Posterior vena cava (tissue), 2 donors: ENCODE measurements at regions not wholly inside any gene's neighbourhood (a gene's known extent, or its start where the extent isn't known, plus 50 kb on each side); places are given as distances from the start of the nearest gene placed in this dataset.
A peak's percentile ranks its signal among the peaks of the same experiment; 100 is the strongest.
"Not testable (repeated sequence)": the region's sequence is repeated elsewhere in the genome, so short reads cannot be mapped to it uniquely, and the experiment has no call there.

Experiments used
- DNase-seq: peaks from one replicate; pipeline ENCODE4 v3.0.0-alpha.2; 2020; ENCODE audit warnings: low spot score
- intact Hi-C, 2 donors: fragments of 100-400 bp; cut with DNase I; formaldehyde crosslinking; loops; one replicate each; pipeline versions ENCODE4 v1.14.1 to v1.14.2; 2022 to 2023
- donor health status: DM: yes; HTN: yes; CAD: no.
- donor health status: DM: yes; HTN: yes; CAD: no.

- DNase-seq, intact Hi-C loops: not testable (repeated sequence)
Measured at GRCh38 chrY:10958122-10958521, 1430.4 kb downstream of the TSPY10 start.

- intact Hi-C loops: no loop called here
- peak; percentile 54 for DNase-seq
Measured at GRCh38 chrY:10973422-10973821, 1445.7 kb downstream of the TSPY10 start.

GRCh38 chrY:10986655-10987054 is 1459.0 kb downstream of the TSPY10 start:
- DNase-seq: no peak
- intact Hi-C loops: no loop called here

DNA sequence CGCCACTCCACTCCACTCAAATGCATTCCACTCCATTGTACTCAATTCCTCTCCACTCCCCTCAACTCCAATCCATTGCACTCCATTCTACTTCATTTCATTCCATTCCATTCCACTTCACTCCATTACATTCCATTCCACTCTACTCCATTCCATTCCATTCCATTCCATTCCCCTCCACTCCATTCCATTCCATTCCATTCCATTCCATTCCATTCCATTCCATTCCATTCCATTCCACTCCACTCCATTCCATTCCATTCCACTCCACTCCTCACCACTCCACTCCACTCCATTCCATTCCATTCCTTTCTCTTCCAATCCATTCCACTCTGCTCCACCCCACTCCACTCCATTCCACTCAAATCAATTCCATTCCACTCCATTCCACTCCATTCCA is 1459.9 kb downstream of the TSPY10 start:
- DNase-seq: no peak
- intact Hi-C loops: no loop called here

DNA sequence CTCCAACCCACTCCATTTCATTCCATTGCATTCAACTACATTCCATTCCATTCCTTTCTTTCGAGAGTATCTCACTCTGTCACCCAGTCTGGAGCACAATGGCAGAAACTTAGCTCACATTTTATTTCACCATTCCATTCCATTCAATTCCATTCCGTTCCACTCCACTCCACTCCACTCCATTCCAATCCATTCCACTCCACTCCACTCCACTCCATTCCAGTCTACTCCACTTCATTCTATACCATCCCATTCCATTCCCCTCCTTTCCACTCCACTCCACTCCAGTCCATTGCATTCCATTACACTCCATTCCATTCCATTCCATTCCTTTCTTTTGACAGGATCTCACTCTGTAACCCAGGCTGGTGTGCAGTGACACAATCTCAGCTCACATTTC is 1466.3 kb downstream of the TSPY10 start:
- intact Hi-C loops: no loop called here
- DNase-seq: no peak

- intact Hi-C loops, DNase-seq: not testable (repeated sequence)
Measured at GRCh38 chrY:10999715-11000114, 1472.0 kb downstream of the TSPY10 start.

DNA sequence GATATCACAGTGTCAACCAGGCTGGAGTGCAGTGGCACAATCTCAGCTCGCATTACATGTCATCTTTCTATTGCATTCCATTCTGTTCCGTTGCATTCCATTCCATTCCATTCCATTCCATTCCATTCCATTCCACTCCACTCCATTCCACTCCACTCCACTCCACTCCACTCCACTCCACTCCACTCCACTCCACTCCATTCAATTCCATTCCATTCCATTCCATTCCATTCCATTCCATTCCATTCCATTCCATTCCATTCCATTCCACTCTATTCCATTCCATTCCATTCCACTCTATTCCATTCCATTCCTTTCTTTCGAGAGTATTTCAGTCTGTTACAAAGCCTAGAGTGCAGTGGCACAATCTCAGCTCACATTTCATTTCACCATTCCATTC is 1486.5 kb downstream of the TSPY10 start:
- DNase-seq, intact Hi-C loops: not testable (repeated sequence)

DNA sequence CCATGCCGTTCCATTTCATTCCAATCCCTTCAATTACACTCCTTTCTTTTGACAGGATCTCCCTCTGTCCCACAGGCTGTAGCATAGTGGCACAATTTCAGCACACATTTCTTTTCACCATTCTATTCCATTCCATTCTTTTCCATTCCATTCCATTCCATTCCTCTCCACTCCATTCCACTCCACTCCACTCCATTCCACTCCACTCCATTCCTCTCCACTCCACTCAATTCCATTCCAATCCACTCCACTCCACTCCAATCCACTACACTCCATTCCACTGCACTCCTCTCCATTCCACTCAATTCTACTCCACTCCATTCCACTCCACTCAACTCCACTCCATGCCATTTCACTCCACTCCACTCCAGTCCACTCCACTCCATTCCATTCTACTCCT is 1495.1 kb downstream of the TSPY10 start:
- no peak for DNase-seq
- intact Hi-C loops: no loop called here

GRCh38 chrY:11044234-11044883 is 1516.7 kb downstream of the TSPY10 start:
- intact Hi-C loops: no loop called here
- no peak for DNase-seq

- intact Hi-C loops: no loop called here
- no peak for DNase-seq
Measured at GRCh38 chrY:11063486-11063885, 1535.8 kb downstream of the TSPY10 start.

DNA sequence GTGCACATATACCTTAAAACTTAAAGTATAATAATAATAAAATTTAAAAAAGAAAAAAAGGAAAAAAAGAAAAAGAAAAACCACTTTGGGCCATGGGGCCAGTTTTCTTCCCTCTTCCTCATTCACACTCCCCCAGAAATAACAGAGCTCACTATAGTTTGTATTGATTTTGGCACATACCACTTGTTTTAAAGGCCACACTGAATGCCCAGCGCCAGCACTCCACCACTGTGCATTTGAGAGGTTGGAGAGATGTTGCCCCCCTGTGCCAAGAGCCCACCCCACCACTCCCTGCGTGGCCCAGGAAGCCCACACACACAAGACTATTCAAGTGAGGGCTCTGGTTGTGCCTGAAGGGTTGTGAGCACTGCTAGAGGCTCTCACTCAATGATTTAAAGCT is 1536.3 kb downstream of the TSPY10 start:
- DNase-seq: no peak

GRCh38 chrY:11064376-11064775 is 1536.7 kb downstream of the TSPY10 start:
- intact Hi-C loops: no loop called here
- no peak for DNase-seq

More for the DNA sequence above, 1536.3 kb downstream of the TSPY10 start:
- intact Hi-C loops: no loop called here

DNA sequence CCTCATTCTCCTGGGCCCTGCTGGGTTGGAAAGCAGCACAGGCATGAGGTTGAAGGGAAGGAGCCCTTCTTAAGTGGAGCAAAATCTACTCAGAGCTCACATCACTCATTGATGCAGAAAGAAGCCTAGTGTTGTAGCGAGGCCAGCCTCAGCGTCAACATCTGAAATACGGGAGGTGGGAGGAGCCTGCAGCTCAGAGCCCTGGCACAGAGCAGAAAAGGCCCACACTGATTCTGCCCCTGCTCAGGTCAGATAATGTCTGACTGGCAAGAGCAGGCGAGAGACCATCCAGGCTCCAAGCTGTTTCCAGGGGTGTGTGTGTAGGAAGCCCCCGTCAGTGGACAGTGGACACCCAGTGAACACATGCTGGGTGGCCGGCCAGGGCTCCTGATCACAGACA is 1541.6 kb downstream of the TSPY10 start:
- DNase-seq: no peak
- intact Hi-C loops: no loop called here

- intact Hi-C loops: no loop called here
- no peak for DNase-seq
Measured at GRCh38 chrY:11070250-11071113, 1542.8 kb downstream of the TSPY10 start.

GRCh38 chrY:11085801-11086200 is 1558.1 kb downstream of the TSPY10 start:
- intact Hi-C loops, DNase-seq: not testable (repeated sequence)

DNA sequence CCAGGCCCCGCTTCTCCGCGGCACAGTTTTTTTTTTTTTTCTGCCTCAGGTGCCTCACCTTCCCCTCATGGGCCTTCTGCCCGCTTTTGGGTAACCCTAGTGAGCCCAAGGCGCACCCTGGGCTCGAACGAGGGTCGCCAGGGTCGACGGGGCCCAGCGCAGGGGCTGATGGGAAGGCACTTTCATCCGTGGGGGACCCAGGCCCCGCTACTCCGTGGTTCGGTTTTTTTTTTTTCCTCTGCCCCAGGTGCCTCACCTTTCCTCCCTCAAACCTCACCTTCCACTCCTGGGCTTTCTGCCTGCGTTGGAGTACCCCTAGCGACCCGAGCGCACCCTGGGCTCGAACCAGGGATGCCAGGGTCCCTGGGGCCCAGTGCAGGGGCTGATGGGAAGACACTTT is 1569.8 kb downstream of the TSPY10 start:
- DNase-seq: not testable (repeated sequence)

DNA sequence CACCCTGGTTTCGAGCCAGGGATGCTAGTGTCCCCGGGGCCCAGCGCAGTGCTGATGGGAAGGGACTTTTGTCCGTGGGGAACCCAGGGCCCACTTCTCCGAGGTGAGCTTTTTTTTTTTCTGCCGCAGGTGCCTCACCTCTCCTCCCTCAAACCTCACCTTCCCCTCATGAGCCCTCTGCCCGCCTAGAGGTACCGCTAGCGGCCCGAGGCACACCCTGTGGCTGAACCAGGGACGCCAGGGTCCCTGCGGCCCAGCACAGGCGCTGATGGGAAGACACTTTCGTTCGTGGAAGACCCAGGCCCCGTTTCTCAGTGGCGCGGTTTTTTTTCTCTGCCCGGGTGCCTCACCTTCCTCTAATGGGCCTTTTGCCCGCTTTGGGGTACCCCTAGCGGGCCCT is 1570.7 kb downstream of the TSPY10 start:
- intact Hi-C loops: not testable (repeated sequence)

More for the DNA sequence above, 1569.8 kb downstream of the TSPY10 start:
- intact Hi-C loops: not testable (repeated sequence)

DNA sequence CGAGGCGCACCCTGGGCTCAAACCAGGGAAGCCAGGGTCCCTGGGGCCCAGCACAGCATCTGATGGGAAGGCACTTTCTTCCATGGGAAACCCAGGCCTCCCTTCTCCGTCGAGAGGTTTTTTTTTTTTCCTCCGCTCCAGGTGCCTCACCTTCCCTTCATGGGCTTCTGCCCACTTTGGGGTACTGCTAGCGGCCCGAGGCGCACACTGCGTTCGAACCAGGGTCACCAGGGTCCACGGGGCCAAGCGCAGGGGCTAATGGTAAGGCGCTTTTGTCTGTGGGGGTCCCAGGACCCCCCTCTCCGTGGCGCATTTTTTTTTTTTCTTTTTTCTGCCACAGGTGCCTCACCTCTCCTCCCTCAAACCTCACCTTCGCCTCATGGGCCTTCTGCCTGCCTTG is 1571.3 kb downstream of the TSPY10 start:
- DNase-seq: no peak
- intact Hi-C loops: no loop called here

More for the DNA sequence above, 1570.7 kb downstream of the TSPY10 start:
- DNase-seq: not testable (repeated sequence)

DNA sequence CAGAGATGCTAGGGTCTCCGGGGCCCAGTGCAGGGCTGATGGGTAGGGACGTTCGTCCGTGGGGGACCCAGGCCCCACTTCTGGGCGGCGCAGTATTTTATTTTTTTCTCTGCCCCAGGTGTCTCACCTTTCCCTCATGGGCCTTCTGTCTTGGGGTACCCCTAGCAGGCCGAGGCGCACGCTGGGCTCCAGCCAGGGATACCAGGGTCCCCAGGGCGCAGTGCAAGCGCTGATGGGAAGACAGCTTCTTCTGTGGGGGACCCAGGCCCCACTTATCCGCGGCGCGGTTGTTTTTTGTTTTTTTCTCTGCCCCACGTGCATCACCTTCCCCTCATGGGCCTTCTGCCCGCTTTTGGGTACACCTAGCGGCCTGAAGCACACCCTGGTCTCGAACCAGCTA is 1572.8 kb downstream of the TSPY10 start:
- intact Hi-C loops, DNase-seq: not testable (repeated sequence)

DNA sequence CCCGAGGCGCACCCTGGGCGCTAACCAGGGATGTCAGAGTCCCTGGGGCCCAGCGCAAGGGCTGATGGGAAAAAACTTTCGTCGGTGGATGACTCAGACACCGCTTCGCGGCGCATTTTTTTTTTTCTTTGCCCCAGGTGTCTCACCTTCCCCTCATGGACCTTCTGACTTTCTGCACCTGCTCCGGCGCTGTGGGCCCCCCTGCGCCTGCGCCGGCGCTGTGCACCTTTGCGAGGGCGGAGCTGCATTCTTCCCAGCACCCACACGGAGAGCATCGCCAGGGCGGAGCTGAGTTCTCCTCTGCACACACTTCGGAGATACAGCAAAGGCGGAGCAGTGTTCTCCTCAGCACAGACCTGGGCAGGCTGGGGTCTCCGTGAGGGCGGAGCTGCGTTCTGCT is 1575.3 kb downstream of the TSPY10 start:
- intact Hi-C loops, DNase-seq: not testable (repeated sequence)
